Nephron (organoid): ENCODE measurements at regions not wholly inside any gene's neighbourhood (a gene's known extent, or its start where the extent isn't known, plus 50 kb on each side); places are given as distances from the start of the nearest gene placed in this dataset.

ENCODE experiments used
- H3K27ac Mint-ChIP-seq, 3 experiments: 2 replicates each; pipeline ENCODE4 v1.8.0; 2020; ENCODE audit warnings: mixed read lengths in 3 of 3, mild to moderate bottlenecking in 2 of 3, moderate library complexity in 1 of 3
- H3K27me3 Mint-ChIP-seq: 2 replicates; pipeline ENCODE4 v1.8.0; 2021; ENCODE audit warnings: low read depth, mild to moderate bottlenecking, moderate library complexity, mixed read lengths
- H3K36me3 Mint-ChIP-seq: 2 replicates; pipeline ENCODE4 v1.8.0; 2020; ENCODE audit warnings: low read depth, mixed read lengths
- H3K4me1 Mint-ChIP-seq: 2 replicates; pipeline ENCODE4 v1.8.0; 2020; ENCODE audit warnings: mixed read lengths
- H3K4me3 Mint-ChIP-seq, 3 experiments: 2 replicates each; pipeline ENCODE4 v1.8.0; 2020; ENCODE audit warnings: mild to moderate bottlenecking in 3 of 3, mixed read lengths in 3 of 3, moderate library complexity in 2 of 3
- H3K9me3 Mint-ChIP-seq: 2 replicates; pipeline ENCODE4 v1.8.0; 2020; ENCODE audit warnings: mixed read lengths
- TF ChIP-seq, protein P1 (sequence below), 3 experiments: fragments of 200-600 bp; sonication (generic); IDR thresholded peaks; one replicate each; pipeline ENCODE4 v1.5.0; 2021; ENCODE audit warnings: antibody characterized with exemption in 3 of 3; ENCODE audit not compliant: unreplicated experiment in 3 of 3

DNA sequence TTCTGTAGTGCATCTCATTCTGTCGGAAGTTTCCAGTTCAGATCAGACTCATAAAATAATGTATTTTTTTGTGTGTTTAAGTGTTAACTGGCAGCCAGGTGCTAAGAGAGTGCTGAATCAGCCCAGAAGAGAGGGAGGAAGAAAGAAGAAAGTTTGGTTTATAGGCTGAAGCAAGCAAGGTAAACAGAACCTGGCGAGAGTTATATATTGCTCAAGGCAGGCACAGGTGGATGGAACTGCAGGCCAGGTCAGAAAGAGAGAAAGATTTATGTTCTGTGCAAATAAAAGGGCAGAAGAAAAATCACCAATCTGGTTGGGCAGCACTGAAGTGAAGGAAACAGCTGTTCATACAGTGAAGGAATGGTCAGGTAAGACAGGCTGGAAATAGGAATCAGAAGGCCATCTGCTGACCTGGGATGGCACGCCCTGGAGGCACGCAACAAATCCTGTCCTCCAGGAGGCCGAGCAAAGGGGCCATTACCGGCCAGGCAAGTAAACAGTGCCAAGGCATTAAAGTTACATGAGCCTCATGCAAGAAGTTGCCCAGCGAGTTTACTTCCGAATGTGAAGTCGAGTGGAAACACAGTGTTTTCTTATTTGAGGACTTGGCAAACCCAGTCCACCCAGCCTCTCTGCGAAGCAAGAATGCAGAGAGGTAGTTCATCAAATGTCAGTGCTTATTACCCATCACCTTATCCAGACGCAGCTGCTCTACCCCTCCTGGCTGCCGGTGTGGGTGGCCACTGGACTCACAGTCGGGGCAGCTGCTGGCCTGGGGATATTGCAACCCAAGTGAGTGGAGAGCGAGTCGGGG is 309.8 kb downstream of the VPS13C start:
- peak overlapping the region in 1 of 3 experiments; percentile 3 for H3K27ac Mint-ChIP-seq
- TF ChIP-seq, protein P1, sequence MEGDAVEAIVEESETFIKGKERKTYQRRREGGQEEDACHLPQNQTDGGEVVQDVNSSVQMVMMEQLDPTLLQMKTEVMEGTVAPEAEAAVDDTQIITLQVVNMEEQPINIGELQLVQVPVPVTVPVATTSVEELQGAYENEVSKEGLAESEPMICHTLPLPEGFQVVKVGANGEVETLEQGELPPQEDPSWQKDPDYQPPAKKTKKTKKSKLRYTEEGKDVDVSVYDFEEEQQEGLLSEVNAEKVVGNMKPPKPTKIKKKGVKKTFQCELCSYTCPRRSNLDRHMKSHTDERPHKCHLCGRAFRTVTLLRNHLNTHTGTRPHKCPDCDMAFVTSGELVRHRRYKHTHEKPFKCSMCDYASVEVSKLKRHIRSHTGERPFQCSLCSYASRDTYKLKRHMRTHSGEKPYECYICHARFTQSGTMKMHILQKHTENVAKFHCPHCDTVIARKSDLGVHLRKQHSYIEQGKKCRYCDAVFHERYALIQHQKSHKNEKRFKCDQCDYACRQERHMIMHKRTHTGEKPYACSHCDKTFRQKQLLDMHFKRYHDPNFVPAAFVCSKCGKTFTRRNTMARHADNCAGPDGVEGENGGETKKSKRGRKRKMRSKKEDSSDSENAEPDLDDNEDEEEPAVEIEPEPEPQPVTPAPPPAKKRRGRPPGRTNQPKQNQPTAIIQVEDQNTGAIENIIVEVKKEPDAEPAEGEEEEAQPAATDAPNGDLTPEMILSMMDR (IDR thresholded peaks at IDR 0.05; ENCODE audit: unreplicated experiment in 3 of 3): no peak
- no peak overlapping the region for H3K4me3 Mint-ChIP-seq
- H3K9me3 Mint-ChIP-seq: no peaks in the 10 kb centered on the region
- H3K36me3 Mint-ChIP-seq: no peaks in the 10 kb centered on the region
- H3K4me1 Mint-ChIP-seq: no peaks in the 10 kb centered on the region
- peaks cover 3% of the 10 kb centered on the region for H3K27me3 Mint-ChIP-seq

DNA sequence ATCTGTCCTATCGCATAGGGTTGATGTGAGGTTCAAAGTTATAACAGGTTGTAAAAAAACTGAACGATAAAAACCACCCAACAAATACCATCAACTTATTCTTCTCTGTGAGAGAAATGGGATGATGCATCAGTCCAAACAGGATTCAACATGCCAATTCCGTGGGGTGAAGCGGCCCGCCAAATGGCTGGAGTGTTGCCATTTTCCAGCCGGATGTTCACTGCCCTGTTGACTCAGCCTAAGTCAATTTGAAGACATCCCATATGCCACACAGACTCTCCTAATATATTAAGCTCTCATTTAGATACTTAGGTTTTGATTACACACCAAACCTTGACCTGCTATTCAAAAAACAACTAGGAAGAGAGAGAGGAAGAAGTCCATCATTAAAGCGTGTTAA is 311.1 kb downstream of the VPS13C start:
- Mint-ChIP-seq H3K27me3 (peaks cover 3% of the 10 kb centered on the region), H3K4me3 (no peak overlapping the region), H3K9me3 (no peaks in the 10 kb centered on the region), H3K27ac (no peak overlapping the region), H3K4me1 (no peaks in the 10 kb centered on the region), H3K36me3 (no peaks in the 10 kb centered on the region)
- TF ChIP-seq, protein P1 (IDR thresholded peaks at IDR 0.05; ENCODE audit: unreplicated experiment in 3 of 3): no peak

DNA sequence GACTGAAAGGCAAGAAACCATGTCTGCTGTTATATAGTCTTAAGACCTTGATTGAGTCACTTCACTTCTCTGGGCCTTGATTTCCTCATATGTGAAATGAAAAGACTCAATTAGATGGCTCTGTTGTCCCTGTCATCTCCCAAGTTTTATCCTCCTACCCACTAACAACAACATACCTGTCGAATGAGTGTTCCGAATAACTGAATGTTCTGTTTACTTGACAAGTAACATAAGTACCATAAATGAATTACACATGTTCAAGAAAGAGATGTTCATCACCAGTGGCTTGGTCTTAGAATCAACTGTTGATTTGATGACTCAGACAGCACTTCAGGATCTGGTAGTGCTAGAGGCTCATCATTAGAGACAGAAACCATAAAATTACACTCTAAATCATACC is 311.7 kb downstream of the VPS13C start:
- Mint-ChIP-seq H3K27ac (no peak overlapping the region), H3K36me3 (no peaks in the 10 kb centered on the region), H3K27me3 (peaks cover 3% of the 10 kb centered on the region), H3K4me3 (no peak overlapping the region), H3K9me3 (no peaks in the 10 kb centered on the region), H3K4me1 (no peaks in the 10 kb centered on the region)
- TF ChIP-seq, protein P1 (IDR thresholded peaks at IDR 0.05; ENCODE audit: unreplicated experiment in 3 of 3): no peak

DNA sequence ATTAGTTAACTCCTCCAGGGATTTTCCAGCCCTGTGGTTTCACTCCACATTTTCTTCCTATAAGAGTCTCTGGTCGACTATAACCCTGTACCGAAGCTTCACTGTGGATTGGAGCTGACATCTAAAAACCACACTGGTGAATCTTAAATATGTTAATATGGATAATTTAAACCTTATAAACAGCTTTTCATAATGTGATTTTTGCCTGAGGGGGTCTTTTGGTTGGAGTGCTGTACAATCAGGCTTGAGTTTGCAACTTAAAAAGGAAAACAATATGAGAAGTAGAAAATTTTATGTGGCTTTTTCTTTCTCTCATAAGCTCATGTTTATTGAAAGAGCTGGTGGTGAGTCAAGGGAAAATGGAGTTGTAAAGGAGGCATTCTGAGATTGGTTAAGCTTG is 313.7 kb downstream of the VPS13C start:
- Mint-ChIP-seq H3K4me1 (no peaks in the 10 kb centered on the region), H3K27me3 (peaks cover 3% of the 10 kb centered on the region), H3K9me3 (no peaks in the 10 kb centered on the region), H3K36me3 (no peaks in the 10 kb centered on the region), H3K4me3 (no peak overlapping the region), H3K27ac (no peak overlapping the region)
- TF ChIP-seq, protein P1 (IDR thresholded peaks at IDR 0.05; ENCODE audit: unreplicated experiment in 3 of 3): no peak

DNA sequence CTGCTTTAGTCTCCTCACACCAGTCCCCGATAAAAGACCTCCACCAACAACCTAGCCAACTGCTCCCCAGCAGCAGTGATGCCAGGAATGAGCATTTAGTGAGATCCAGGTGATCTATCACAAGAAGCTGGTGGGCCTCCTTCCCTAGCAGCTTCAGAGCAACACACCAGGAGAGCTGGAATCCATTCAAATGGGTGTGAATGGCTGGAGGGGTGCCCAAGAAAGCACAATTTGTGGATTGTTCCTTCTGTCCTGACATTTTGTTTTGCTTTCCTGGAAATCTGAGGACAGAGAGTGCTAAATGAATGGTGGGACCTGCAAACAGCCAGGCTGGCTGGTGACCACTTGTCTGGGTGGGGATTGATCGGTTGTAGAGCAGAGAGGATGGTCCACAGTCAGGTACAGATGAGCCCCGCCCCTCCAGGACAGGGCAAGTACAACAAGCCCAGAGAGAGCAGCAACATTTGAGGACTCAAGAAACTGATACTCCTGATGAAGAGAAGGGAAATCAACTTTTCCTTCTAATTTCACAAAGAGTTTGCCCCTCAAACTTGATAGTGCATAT is 316.8 kb downstream of the VPS13C start:
- no peaks in the 10 kb centered on the region for H3K36me3 Mint-ChIP-seq
- no peaks in the 10 kb centered on the region for H3K4me1 Mint-ChIP-seq
- H3K4me3 Mint-ChIP-seq: no peak overlapping the region
- H3K27ac Mint-ChIP-seq: no peak overlapping the region
- peaks cover 6% of the 10 kb centered on the region for H3K9me3 Mint-ChIP-seq
- H3K27me3 Mint-ChIP-seq: no peaks in the 10 kb centered on the region
- TF ChIP-seq, protein P1 (IDR thresholded peaks at IDR 0.05; ENCODE audit: unreplicated experiment in 3 of 3): no peak

DNA sequence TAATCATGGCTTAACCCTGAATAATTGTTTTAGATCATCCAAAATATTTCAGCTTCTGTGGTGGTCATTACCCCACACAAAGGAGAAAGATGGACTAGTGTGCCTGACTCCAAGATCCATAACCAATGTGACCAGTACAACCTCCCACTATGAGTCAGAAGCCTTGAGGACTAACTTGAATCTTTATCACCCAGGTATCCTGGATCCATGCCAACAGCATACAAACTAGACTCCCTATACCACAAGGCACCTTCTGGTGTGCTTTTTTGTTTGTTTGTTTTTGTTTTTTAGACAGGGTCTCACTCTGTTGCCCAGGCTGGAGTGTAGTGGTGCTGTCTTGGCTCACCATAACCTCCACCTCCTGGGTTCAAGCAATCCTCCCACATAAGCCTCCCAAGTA is 317.7 kb downstream of the VPS13C start:
- Mint-ChIP-seq H3K9me3 (peaks cover 9% of the 10 kb centered on the region), H3K27ac (no peak overlapping the region), H3K36me3 (no peaks in the 10 kb centered on the region), H3K27me3 (no peaks in the 10 kb centered on the region), H3K4me3 (no peak overlapping the region), H3K4me1 (no peaks in the 10 kb centered on the region)
- TF ChIP-seq, protein P1 (IDR thresholded peaks at IDR 0.05; ENCODE audit: unreplicated experiment in 3 of 3): no peak
